GF-D8 (cell line): ENCODE measurements at regions not wholly inside any gene's neighbourhood (a gene's known extent, or its start where the extent isn't known, plus 50 kb on each side); places are given as distances from the start of the nearest gene placed in this dataset.

Experiments used
- DNase-seq: peaks from one replicate; lab custom pipeline; 2025; lab: John Stamatoyannopoulos, UW

DNA sequence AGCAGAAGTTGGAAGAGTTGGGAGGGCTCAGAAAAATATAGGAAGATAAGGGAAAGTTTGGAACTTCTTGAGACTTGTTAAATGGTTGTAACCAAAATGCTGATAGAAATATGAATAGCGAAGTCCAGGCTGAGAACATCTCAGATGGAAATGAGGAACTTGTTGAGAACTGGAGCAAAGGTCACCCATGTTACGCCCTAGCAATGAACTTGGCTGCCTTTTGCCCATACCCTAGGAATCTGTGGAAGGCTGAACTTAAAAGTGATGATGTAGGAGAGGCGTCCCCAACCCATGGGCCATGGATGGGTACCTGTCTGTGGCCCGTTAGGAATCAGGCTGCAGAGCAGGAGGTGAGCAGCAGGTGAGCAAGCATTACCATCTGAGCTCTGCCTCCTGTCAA, 347.8 kb downstream of the ARL4A start:
- no peak for DNase-seq

DNA sequence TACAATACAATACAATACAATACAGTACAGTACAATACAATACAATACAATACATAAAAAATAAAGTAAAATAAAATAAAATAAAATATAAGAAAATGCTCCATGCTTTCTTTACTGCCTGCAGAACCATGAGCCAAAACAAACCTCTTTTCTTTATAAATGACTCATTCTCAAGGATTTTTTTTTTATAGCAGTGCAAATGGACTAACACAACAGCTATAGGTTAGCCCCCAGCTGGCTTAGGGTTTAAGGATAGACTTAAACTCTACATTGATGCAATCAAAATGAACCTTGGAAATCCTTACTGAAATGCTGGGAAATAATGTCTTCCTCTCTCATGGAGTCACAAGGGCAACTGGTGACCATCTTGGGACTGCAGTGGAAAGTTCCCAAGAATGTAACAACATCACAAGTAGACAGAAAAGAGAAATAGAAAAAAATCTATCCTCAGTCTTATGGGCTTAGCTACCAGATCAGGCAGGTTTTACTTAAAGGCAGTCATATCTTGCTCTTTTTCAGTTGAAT, 348.9 kb downstream of the ARL4A start:
- no peak for DNase-seq

DNA sequence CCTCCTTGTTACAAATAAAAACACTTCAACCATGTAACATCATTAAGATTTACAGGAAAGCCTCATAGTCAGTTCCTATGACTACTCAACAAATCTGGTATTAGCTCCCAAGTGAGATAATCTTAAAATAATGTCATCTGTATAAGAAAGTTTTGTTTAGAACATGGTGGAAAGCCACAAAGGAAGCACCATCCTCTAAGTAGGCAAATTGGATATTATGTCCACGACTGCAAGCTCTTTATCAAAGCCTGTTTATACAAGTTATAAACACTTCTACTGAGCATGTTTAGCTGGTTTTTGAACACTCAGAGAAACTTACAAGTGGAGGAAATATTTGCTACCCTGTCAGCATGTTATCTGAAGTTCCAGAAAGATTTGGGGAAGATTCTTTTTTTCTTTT, 349.8 kb downstream of the ARL4A start:
- DNase-seq = no peak

DNA sequence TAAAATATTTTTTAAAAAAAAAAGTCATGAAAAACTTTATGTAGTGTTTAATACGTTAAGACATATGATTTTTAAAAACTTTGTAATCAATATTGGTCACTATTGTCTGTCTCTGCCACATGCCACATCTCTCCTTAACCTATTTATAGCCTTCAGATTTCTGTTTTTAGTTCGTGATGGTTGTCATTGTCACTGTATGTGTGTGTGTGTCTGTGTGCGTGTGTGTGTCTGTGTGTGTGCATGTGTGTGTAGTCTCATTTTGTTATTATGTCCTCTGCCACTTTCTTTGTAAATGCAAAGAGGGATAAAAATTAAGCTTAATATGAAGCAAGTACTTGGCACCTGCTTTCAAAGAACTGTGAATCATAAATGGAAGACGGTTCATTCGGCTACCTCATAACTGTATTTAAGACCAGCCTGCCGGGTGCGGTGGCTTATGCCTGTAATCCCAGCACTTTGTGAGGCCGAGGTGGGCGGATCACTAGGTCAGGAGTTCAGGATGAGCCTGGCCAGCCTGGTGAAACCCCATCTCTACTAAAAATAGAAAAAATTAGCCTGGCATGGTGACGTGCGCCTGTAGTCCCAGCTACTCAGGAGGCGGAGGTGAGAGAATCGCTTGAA, 354.0 kb downstream of the ARL4A start:
- DNase-seq = no peak

DNA sequence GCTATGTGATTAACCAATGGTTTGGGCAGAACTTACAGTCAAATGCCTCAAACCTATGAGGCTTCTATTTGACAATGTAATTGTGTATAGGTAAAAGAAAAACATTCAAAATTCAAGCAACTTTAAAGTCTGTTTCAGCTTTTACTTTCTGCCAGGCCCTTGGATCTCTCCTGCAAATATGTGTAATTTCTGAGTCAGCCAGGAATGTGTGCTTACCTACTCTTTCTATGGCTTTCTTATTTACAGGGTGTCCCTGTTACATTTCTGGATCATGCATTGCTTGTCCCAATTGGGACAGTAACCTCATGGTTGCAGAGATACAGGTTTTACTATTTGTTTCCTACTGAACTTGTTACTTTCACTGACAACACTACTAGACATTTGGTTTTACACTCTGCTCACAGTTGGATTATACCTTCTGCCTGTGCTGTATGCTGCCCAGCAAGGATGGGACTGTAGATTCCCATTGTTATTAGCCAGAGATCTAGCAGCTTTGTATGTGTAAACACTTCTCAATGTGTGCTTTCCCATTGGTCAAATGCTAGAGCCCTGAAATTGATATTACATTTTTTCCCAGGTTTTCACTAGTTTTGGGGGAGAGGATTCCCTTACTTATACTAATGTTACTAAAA, 355.3 kb downstream of the ARL4A start:
- DNase-seq = no peak

DNA sequence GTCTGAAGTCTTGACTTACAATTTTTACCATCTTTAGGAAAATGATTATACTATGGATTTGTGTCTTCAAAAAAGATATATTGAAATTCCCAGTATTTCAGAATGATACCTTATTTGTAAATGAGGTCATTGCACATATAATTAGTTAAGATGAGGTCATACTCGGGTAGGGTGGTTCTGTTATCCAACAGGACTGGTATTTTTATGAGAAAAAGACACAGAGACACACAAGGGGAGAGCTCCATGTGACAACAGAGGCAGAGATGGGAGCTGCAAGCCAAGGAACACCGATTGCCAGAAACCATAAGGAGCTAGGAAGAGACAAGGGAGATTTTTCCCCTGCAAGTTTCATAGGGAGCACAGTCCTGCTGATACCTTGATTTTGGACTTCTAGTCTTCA, 356.9 kb downstream of the ARL4A start:
- DNase-seq = no peak

DNA sequence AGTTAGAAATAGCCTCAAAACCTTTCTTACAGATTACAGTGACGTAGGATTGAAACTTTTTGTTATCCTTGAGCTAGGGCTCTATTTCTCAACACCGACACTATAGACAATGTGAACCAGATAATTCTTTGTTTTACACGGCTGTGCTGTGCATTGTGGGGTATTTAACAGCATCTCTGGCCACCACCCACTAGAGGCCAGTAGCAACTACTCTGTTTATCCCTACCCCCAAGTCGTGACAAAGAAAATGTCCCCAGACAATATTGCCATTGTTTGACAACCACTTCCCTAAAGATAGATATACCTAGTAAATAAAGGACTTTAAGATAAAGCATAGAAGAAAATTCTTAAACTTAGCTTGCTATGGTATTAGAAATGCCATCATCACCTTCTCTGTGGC, 359.6 kb downstream of the ARL4A start:
- no peak for DNase-seq

DNA sequence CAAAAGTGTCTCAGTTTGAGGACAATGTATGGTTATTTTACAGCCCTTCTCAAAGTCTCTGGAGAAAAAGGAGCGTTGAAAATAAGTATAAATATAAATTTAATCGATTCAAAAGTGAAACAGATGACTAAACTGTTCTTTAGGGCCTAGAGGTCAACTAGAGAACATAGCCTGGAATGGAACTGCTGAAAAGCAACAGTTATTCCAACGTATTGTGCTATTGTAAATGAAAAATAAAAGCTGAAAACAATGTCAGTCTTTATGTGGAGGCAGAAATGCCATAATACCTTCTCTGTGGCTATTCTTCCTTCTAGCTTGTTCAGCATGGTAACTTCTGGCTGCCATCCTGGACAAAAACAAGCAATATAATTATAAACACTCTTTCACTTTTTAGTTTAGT, 362.5 kb downstream of the ARL4A start:
- DNase-seq = no peak

DNA sequence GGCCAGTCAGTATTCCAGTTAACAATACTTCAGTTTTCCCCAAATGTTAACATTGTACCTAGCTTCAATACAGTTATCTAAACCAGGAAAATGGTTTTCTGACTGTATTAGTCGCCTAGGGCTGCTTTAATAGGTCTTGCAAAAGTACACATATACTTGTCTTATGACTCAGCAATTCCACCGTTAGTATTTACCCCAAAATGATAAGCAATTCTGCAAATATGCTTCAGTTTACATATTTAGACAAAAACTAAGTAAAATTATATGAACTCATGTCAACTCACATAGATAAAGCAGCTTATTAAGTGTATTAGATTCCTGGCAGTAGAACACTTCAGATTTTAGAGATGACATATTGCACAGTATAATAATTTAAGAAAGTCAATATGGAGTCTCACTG, 363.3 kb downstream of the ARL4A start:
- no peak for DNase-seq

DNA sequence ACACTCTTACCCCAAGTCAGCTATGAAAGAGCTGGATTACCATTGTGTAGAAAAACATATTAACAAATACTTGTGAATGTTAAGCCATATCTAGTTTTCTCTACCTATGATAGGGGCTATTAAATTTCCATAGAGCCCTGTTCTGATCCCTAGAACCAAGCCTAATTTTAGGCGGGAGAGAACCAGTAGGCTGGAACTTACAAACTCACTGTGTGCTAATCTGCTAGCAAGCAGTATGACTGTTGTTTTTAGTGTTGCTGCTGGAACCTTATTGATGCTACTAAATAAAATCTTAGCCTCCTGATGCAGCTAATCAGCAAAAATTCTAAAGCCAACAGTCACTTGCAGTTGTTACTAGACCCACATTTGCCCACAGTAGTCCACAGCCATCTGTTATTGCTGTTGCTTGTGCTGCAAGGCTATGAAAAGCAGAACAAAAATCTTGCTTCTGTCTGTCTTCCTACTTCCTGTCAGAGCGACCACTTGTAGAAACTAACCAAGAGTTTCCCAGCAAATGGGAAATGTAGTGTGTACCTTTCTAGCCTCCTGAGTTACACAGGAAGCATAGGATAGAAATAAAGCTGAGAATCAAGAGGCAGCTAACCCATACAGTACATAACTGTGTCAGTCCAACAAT, 368.4 kb downstream of the ARL4A start:
- no peak for DNase-seq

DNA sequence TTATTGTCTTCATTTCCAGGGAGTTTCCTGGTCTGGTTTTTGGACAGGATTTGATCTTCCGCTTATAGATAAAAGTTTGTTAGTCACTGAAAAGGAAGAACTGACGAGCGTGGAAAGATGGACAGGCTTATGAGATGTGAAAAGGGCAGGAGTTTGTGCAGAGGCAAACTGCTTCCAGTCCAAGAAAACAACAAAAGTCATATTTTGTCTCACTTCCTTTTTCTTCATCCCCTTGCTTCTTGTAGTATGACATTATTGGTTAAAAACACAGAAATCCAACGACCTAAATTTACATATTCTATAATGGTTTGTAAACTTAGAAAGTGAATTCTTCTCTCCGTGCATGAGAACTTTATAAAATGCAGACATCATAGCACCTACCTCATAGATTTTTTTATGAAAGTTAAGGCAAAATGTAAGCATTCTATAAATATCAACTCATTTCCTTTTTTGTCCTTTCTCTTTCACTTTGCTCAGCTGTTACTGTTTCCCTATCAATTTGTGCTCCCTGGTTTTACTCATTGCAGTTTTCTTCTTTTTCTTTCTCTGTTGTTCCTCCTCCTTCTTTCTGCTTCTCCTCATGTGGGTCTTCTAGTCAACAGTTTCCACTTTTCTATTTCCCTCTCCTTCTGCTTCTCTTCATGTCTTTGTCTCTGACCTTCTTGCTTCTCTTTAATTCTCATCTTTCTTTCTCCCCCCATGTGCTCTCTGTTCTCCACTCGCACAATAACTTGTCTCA, 370.2 kb downstream of the ARL4A start:
- no peak for DNase-seq

DNA sequence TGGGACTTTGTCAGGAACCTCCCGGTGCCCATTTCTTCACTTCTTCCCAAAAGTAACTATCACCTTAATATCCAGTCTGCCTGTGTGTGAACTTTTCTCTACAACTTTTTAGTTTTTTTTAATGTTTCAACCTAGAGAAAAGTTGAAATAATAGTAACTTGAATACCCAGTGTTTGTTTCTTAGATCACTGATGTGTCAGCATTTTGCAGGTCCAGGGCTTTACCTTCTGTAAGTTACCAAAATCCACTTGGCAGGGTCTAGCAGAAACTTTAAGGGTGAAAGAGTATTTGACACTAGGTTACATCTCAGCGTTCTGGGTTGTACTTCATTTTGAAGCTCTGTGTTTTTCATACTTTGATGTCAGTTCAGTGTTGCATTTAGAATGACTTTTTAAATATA, 372.7 kb downstream of the ARL4A start:
- no peak for DNase-seq

DNA sequence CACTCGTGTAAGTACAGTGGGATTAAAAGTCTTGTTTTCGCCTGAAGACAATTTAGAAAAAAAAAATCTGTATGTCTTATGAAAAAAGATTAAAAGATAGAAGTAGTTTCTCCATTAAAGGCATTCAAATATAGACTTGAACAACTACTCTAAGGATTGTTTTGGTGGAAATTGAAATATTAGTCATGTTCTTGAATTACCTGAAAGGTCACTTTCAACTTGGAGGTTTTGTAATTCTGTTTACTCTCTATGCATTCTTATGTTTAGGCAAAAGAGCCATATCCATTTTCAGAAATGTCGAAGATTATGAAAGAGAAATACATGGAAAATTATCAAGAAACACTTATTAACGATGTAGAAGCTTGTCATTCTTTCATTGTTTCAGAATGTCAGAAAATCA, 373.7 kb downstream of the ARL4A start:
- DNase-seq = no peak

DNA sequence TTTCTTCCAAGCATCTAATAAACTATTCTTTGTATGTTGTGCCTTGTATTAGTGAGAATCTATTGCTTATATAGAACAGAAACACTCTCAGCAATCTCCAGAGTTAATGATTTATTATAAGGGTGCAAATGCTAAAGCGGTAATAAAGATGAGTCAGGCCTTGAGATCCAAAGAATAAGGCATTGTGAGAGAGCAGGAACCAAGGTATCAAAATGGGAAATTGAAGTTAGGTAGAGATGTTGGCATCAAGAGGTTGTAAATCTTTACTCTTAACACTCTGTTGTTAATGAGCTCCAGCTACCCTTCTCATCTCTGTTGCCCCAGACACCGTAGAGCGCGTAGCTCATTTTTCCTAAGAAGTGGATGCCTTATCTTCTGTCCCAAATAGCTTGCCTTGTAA, 375.2 kb downstream of the ARL4A start:
- DNase-seq = no peak

DNA sequence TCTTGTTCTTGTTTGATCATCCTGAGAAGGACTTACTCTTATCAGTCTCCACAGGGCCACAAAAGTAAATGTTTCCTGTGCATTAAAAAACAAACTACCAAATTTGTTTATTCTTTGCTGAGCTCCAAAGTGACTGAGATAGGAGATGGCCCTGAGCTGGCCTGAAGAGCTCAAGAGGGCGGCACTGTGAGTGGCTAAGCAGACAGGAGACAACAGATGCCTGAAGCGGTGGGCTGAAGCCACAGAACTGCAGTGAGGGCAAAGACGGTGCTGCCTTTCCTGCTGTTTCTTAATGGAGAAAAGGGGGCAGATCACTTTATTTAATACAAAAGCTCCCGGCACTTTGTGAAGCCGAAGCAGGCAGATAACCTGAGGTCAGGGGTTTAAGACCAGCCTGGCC, 379.6 kb downstream of the ARL4A start:
- DNase-seq = no peak

DNA sequence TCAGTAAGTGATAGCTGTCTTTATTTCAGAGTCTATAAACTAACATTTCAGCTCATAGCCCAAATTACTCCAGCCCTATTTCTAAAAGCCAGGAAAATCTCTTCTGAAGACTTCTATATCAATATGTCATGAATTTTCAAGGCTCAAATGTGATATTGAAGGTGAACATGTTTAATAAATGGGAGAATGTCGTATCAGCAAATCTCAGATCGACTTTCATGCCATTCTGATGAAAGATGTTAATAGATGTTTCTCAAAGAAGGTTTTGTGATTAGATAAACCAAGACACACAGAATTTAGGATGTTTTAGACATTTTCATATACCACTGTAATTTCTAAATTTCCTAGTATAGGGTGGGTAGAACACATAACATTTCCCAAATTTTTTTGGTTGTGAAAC, 380.6 kb downstream of the ARL4A start:
- no peak for DNase-seq

DNA sequence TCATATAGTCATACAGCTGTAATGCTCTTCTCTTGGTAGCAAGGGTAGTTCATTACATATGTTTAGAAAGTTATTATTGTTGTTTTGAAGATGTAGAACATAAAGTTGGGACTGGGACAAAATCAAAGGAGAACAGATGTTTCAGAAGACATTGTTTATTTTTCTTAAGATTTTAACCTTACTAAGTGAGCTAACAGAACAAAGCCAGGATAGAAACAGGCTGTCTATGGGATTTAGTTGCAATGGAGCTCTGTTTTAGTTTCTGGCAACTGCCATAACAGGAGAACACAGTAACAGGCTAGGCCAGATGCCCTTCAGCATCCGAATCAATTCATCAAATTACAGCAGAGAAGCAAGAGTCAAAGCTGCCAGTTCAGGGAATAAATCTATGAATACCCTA, 382.4 kb downstream of the ARL4A start:
- DNase-seq = no peak

DNA sequence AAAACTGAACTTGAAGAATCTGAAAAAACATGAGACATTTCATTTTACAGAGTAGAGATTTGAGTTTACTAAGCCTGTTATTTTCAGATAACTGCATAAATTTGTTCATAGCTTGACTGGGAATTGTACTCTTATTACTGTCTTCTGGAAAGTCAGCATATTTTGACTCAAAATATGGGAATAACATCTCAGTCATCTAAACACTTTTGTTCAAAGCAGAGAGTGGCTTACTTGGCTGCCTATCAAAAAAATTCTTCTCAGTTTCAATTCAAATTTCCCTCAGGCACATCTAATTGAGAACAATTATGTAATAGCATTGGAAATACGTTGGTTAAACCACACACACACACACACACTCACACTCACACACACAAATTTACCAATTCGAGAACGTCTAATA, 384.6 kb downstream of the ARL4A start:
- DNase-seq = no peak

DNA sequence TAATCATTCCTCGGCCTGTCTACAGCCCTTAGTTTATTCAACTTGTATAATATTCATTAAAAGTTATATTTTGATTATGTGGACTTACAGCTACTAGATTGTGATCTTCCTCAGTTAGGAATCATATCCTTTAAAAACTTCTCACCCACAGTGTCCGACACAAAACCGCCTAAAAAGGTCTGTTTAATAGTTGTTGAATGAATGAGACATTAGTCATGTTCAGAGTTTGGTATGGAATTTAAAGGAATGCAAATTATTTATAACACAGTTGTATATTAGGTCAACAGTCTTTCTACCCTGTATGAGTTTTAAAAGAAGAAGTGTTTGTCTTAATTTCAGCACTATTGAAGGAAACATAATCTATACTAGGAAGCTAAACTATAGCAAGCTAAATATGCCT, 390.0 kb downstream of the ARL4A start:
- DNase-seq = no peak

DNA sequence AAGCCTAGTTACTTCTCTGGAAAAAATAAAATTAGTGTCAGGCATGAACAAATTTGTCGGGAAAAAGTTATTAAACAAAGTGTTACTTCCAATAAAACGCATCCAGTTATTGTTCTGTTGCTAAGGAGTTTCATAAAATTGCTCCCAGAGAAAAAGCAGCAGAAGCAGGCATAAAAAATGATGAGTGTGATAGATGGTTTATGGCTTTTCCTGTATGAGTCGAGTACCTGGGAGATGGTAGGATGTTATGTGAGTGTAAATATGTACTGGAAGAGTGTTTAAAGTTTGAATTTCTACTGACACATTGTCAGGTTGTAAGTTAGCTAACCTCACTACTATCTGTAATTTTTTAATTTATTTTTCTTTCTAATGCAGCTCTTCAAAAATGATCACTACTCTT, 390.7 kb downstream of the ARL4A start:
- DNase-seq = no peak

DNA sequence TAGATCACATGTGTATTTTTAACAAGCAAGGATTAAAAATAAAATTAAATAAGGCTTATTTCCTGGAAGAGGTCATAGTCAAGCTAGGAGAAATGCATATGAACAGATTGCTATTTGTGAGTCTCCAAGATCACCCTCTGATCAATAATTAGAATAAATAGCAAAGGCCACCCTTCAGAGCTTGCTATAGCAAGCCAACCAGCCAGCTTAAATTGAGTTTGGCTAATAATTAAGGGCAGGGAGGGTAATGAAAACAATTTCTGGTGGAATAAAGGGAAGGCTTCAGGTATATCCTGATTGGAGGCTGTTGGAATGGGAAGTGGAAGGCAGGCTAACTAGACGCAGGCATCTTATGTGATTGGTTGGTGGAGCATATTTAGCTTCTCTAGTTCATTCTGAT, 403.5 kb downstream of the ARL4A start:
- no peak for DNase-seq

DNA sequence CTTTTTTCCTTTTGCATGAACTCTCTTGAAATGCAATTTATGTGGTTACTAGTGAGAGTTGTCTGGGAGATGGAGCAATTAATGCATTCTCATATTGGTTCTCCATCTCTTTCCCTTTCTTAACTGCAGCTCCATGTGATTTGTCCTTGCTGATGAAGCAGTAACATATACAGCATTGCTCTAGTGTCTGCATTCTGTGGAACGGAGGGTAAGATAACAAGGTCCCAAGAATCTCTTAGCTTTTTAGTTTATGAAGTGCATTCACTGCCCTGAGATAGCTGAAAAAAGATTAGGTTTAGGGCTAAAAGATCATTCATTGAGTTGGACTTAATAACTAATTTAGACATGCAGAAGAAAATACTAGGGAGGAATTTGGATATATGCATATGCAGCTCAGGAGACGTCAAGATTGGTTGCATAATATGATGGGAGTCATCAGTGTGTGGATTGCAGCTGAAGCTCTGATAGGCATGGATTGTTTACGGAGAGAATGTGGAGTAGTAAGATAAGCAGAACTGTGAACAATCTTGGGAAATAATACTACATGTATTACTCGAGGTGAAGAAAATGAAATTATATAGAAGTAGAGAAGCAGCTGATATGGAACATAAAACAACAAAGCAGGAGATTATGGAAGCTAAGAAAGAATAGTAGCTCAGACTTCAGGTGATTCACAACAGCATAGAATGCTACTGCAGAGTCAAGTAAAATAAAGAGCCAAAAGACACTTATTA, 404.7 kb downstream of the ARL4A start:
- DNase-seq = no peak

DNA sequence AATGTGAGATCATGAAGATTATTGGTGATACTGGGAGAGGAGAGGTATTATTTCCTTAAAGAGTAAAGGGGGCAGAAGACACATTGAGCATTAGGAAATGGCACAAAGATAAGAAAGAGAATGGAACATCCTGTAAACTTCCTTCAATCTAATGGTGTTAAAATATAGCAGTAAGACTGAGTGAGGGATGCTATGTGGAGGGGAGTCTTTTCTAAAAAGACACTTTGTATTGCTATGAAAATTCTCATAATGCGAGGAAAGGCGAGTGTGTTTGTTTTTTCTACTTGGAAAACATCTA, 405.2 kb downstream of the ARL4A start:
- no peak for DNase-seq
